ENCODE measurements at regions not wholly inside any gene's neighbourhood (a gene's known extent, or its start where the extent isn't known, plus 50 kb on each side); places are given as distances from the start of the nearest gene placed in this dataset.

DNA sequence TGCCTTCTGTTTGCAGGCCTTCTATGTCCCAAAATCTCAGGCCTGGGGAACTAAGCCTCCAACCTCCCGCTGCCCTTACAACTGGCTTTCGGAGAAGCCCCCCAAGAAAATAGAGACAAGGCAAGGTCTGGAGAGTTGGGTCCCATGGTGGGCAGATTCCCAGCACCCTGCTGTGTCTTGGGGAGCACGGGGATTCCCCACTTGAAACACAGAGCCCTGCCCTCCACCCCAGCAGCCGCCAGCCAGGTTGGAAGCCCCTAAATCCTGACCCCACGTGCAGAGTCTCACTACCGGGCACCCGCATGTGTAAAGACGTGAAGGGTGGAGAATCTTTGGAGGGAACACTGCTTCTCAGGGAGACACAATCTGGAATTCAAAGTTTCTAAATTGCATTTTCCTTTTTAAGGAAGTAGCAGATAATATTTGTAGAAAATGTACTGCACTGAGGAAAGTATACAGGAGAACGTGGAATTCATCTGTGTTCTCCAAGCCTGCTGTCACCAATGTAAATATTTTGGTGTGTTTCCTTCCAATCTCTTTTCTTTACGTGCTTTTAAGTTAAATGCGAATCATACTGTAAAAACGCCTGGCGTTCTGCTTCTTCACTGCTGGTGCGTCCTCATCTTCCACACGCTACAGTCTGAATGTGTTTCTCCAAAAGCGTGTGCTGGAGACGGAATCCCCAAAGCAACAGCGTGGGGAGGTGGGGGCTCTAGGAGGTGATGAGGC is 220.9 kb downstream of the BRD1 start:
- TF ChIP-seq, protein P1, sequence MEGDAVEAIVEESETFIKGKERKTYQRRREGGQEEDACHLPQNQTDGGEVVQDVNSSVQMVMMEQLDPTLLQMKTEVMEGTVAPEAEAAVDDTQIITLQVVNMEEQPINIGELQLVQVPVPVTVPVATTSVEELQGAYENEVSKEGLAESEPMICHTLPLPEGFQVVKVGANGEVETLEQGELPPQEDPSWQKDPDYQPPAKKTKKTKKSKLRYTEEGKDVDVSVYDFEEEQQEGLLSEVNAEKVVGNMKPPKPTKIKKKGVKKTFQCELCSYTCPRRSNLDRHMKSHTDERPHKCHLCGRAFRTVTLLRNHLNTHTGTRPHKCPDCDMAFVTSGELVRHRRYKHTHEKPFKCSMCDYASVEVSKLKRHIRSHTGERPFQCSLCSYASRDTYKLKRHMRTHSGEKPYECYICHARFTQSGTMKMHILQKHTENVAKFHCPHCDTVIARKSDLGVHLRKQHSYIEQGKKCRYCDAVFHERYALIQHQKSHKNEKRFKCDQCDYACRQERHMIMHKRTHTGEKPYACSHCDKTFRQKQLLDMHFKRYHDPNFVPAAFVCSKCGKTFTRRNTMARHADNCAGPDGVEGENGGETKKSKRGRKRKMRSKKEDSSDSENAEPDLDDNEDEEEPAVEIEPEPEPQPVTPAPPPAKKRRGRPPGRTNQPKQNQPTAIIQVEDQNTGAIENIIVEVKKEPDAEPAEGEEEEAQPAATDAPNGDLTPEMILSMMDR (IDR thresholded peaks at IDR 0.05), result no peak
- no peak for TF ChIP-seq POLR2A (IDR thresholded peaks at IDR 0.05)
- no peak for TF ChIP-seq EP300 (IDR thresholded peaks at IDR 0.05)
